NCI-H1092 treated with DMSO at 0.1 percent for 48 hours (cell line): ENCODE measurements at regions not wholly inside any gene's neighbourhood (a gene's known extent, or its start where the extent isn't known, plus 50 kb on each side); places are given as distances from the start of the nearest gene placed in this dataset.
"Not testable (repeated sequence)": the region's sequence is repeated elsewhere in the genome, so short reads cannot be mapped to it uniquely, and the experiment has no call there.

ENCODE experiments used
- DNase-seq: peaks from one replicate; lab custom pipeline; 2025; lab: John Stamatoyannopoulos, UW

DNA sequence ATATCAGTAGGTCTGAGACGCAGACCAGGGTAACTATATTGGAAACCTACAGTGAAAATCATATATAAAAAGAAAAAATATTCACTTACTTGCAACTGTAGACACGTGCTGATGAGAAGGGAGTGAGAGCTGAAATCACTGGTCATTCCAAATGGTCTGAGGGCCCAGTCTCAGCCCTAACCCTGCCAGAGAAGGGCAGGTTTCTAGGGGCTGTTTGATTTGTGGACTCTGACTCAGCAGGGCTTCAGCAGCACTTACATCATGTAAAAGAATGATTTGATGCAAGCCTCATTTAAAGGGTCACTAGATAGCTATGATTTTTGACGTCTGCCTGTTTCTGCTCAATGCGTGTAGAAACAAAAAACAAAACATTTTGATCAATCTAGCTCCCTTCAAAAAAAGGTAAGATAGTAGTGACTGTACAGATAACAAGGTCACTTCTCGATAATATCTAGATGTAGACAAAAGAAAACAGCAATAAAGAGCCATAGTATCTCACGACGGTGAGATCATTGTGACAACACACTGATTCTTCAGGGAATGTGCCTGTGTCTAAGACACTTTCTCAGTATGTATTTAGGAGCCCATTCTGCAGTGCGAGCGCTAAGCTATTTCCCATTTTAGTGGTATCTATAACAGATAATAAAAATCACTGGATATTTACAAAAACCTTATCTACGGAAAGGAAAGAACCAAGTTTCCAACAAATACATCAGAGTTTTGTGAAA is 307.2 kb downstream of the HIVEP2 start:
- no peak for DNase-seq

DNA sequence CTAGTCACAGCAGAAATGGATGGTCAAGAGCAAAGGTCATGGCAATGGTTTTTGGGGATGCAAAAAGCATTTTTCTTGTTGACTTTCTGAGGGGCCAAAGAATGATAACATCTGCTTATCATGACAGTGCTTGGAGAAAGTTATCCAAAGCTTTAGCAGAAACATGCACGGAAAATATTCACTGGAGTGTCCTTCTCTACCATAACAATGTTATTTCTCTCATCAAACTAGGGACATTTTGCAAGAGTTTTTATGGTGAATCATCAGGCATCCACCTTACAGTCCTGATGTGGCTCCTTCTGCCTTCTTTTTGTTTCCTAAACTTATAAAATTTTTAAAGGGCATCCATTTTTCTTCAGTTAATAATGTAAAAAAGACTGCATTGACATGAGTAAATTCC is 302.3 kb downstream of the HIVEP2 start:
- no peak for DNase-seq

DNA sequence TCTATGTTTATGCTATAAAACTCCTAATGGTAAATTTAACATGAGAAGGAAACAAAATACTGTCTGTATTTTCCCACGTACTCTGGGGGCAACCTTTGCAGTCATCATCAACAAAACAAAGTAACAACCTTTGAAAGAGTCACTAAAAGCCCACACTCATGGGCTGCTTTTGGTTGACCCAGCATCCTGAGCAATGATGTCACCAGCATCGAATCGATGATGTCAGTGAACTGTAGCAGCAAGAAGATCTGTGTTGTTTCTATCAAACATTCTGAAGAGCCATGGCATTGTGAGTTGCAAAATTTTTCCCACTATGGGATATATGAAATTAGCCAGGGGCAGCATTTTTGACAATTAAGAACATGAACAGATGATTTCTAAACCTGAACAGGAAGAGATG is 300.1 kb downstream of the HIVEP2 start:
- no peak for DNase-seq

DNA sequence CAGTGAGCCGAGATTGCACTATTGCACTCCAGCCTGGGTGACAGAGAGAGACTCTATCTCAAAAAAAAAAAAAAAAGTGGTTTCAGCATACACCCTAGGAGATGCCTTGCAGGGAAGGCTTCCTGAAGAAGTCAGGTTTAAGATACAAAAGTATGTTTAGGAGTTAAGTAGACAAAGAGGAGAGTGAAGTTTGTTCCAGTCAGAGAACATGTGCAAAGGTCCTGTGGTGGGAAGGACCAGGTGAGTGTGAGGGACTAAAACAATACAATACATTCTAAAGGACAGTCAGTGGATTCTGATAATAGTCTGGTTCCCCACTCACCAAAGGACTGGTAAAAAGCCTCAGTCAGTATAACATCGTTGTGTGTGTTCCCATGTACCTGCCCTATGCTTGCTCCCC is 299.3 kb downstream of the HIVEP2 start:
- DNase-seq: no peak

DNA sequence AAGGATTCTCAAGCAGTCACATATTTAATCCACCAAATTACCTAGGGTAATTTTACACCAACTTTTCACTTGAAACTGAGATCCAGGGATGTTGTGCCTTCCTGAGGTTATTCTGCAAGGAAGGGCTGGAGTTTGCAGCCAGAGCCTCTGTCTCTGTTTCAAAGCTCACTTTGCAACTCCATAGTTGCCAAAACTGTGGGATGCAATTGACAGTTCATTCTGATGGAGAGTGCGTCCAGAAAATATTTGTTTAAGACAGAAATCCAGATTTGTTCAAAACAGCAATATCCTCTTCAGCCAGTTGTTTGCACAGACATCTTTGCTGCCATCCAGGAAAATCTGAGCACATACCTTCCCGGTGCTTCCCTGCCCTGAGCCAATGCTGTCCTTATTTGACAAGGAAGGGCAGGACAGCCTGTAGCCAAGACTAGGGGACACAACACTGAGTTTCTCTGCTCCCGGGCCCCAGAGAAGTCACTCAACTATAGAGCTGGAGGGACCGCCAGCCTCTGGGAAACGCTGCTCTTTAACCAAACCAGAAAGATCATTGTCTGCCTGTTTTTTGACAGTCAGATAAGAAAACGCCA is 297.4 kb downstream of the HIVEP2 start:
- DNase-seq: no peak

DNA sequence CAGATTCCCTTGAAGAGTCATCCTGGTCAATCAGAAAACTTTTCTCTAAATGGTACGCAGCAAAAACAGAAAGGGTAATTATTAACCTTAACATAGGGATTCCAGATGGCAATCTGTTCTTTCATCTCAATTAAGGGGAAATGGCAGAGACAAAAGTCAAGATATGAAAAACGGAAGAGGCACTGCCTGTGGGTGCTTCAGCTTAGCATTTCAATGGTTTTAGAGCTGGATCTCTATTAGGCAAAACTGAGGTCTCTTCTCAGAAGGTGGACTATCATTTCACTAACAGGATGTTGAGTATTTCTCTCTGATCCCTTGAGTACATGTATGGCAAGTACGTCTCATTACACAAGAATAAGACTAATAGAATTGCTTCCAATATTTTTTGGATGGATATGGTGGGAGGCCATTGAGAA is 296.9 kb downstream of the HIVEP2 start:
- DNase-seq: no peak

DNA sequence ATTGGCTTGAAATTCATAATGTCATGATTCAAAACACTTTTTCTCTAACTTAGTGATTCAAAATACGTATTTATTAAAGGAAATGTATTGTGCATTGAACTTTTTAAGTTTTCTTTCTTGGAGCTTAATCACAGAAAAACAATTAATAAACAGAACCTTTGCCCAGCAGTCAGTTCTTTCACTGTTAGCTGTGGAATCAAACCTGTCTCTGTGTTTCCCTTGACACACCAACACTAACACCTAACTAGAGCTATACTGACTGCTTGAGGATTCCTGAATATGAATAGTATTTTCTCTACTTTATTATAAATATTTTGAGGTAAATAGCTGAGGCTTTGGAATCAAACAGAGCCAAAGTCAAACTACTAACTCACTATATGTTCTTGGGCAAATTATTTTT is 296.4 kb downstream of the HIVEP2 start:
- no peak for DNase-seq

DNA sequence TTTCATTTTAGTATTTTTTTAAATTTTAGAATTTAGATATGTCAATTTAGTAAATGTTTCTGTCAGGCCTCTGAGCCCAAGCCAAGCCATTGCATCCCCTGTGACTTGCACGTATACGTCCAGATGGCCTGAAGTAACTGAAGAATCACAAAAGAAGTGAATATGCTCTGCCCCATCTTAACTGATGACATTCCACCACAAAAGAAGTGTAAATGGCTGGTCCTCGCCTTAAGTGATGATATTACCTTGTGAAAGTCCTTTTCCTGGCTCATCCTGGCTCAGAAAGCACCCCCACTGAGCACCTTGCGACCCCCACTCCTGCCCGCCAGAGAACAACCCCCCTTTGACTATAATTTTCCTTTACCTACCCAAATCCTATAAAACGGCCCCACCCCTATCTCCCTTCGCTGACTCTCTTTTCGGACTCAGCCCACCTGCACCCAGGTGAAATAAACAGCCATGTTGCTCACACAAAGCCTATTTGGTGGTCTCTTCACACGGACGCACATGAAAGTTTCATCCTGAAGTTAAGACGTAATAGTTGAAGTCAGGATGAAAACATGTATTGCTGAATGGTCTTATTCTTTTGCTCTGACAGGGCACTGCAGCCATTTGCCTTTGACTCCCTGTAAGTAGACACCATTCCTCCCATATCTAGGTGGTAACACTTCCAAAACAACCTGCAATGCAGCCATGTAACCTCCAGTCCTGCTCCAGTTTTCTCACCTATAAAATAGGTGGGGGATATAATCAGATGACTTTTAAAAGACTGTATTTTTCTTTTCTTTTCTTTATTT is 295.3 kb downstream of the HIVEP2 start:
- not testable (repeated sequence) for DNase-seq

DNA sequence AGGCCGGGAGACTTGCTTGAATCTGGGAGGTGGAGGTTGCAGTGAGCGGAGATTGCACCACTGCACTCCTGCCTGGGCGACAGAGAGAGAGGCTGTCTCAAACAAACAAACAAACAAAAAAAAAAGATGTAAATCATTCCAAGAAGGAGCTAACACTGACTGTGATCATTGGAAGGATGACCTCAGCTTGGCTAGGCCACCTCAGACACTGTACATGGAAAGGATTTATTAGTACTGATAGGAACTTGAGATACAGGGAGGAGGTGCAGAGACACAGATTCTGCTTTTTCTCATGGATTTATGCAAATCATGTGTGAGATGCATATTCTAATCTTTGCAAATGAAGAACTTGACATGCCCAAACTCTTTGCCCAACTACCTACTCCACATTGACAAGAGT is 293.6 kb downstream of the HIVEP2 start:
- no peak for DNase-seq

DNA sequence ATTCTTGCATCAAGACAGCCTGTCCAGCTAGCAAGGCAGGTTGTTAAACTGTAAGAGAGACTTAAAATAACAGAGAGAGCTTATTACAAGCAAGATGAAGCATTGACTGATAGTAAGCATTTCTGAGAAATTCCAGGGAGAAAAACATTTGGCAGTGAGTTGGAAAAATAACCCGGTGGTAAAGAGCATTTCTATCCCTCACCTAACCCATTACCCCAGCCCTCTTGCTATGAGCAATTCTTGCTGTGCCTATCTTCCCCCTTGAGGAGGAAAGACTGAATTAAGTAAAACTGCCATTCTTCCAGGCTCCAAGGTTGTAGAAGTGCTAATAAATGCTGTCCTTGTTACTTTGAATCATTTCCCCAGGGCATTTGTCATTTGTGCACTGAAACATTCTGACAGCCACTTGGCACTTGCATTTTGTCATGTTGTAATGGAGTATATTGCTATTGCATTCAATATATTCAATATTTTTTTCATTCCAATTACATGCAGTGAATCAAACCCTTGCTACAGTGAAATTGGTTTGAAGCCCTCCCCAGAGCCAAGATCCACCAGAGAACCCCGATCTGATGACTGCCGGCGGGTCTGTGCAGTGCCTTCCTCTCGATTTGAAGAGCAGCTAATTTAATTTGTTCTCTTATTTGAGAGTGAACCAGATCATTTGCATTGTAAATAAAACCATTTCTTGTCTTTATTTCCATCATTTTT is 291.1 kb downstream of the HIVEP2 start:
- DNase-seq: no peak

DNA sequence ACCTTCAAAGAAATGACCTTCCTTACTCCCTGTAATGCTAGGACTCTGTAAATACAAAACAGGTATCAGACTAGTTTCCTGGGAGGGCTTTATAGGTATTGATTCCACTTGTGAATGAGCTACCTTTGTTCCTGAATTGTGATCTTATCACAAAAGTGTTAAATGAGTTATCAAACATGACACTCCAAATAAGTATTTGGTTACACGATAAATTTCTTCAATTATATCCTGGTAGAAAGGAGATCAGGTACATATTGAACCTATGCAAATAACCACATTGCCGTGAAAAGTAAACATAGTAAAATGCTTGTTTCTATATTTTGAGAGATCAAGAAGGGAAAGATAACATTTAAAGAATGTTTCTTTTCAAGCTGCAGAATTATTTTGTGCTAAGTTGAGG is 285.3 kb downstream of the HIVEP2 start:
- no peak for DNase-seq

DNA sequence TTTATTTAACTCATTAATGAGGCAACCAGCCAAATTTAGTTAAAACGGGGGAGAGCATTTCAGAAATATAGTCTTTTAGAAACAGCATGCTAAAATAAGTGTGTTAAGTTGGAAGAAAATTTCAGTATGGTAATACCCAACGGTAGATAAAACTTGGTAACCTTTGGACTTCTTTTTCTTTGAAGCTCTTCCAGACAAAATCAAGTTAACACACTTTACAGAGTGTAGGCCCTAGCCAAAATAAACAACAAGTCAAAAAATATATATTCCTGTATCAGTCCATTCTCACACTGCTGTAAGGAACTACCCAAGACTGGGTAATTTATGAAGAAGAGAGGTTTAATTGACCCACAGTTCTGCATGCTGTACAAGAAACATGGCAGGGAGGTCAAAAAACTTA is 279.6 kb downstream of the HIVEP2 start:
- no peak for DNase-seq

DNA sequence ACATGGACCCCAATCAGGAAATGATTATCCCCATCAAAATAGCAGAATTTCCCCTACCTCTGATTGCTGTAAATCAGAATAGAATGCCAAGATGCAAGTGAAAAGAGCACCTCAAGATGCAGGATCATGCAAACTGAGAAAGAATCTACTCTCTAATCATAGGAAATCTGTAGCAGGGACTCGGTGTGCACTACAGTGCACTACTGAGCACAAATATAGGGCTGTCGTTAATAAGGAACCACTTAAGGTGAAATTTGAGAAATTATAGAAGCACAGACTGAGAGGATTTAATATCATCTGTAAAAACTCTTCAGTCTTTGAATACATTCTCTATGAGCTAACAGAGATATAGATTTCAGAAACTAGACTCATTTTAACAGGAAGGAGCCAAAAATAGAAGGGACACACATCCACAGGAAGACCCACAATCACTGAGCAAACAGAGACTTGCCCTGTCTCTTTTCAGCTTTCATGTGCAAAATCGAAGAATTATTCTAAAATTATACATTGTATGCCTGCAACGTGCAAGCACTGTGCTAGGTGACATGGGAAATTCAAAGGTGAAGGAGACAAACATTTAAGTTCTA is 278.3 kb downstream of the HIVEP2 start:
- no peak for DNase-seq

DNA sequence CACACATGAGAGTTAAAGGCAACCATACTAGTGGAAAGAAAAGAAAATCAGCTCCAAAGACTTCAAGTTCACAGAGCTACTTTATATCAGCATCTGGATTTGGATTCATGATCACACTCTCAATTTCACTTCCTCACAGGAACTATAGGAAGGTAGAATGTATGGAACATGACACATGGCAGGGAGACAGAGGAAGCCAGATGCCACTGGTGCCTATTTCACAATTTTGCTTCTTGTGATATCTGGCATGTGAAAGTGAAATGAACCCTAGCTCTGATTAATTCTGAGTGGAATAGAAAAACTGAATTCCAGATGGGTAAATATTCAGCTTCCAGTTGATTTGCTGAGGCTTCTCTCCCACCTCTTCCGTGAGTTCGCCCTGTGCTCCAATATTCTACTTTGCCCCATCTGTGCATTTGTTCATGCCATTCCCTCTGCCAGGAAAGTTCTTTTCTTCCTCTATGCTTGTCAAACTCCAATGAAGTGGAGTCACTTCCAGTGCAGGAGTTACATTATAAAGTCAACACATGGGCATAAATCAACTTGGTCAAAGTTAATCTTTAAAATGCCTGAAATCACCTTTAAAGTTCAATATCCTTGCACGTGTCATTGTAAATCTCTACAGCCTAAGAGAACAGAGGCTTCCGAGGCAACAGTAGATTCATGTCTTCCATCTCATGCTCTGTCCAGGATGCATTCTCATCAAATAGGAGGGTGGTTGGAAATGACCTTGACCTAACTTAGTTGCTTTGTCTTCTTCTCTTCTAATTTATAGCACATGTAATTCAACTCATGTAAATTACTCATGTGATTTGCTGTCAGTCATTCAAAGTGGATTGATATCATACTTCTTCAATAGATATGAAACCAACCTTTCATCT is 275.3 kb downstream of the HIVEP2 start:
- no peak for DNase-seq

DNA sequence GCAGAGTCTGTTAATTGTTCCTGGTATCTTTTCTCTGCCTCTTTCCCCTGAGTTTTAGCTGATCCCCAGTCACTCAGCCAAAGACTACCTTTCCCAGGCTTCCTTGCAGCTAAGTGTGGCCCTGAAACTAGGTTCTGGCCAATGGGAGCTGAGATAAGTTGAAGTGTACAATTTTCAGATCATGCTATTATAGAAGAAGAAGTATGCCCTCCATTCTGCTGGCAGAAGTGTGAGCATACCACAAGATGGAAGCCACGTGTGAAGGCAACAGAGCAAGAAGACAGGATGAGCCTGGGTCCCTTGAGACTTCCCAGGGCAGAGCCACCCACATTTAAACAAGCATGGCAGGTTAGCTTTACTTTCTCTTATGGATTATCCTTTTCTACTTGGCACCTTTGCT is 273.2 kb downstream of the HIVEP2 start:
- no peak for DNase-seq

DNA sequence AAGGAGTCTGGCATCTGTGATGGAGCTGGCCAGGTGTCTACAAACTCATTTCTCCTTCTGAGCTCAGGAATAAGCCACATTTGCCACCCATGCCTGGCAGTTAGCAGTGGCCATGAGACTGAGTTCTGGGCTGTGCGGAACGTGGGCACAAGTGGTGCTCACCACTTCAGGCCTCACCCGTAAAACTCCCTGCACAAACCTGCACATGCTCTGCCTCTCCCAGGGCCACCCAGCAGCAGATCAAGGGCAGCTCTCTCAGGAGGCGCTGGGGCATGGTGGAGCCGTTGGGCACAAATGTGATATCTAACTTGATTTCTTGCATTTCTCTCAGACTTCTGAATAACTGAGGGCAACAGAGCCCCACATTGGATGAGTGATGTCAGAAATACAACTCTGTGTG is 269.5 kb downstream of the HIVEP2 start:
- DNase-seq: no peak

DNA sequence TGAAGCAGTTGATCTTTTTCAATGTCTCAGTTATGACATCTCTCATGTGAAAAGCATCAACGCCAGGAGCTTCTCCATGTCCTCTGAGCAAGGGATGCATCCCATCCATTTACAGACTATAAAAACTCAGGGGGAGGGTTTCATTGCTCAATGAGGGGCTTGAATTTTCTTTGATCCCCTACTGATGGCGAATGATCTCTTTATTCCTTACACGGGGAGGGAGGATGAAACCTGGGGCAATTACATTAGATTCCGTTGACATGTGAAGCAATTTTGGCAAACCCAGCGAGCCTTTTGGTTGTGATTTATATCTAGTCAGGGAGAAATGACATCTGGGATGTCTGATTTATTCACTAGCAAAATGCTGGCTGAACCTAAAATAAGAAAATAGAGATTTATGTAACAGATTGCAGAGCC is 268.9 kb downstream of the HIVEP2 start:
- no peak for DNase-seq

DNA sequence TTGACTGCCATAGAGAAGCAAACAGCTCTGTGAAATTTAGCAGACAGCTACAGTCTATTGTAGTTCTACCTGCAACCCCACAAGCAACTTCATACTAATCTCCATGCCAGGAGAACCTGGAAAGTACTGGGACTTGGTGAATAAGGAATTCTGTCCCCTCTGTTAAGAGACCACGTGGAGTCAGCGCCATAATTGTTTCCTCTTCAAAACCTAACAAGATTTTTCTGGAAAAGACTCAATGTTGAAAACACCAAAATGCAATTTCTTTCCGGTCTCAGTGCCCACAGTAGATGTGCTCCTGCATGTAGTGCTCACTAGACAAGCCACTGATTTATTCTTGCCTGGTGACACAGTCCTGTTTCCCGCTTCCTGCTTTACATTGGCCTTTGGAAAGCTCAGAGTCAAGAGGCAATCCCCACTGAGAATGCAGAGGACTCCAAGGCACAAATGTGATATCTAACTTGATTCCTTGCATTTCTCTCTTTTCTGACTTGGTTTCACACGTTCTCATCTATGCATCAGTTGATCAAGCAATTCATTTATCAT is 268.3 kb downstream of the HIVEP2 start:
- no peak for DNase-seq

DNA sequence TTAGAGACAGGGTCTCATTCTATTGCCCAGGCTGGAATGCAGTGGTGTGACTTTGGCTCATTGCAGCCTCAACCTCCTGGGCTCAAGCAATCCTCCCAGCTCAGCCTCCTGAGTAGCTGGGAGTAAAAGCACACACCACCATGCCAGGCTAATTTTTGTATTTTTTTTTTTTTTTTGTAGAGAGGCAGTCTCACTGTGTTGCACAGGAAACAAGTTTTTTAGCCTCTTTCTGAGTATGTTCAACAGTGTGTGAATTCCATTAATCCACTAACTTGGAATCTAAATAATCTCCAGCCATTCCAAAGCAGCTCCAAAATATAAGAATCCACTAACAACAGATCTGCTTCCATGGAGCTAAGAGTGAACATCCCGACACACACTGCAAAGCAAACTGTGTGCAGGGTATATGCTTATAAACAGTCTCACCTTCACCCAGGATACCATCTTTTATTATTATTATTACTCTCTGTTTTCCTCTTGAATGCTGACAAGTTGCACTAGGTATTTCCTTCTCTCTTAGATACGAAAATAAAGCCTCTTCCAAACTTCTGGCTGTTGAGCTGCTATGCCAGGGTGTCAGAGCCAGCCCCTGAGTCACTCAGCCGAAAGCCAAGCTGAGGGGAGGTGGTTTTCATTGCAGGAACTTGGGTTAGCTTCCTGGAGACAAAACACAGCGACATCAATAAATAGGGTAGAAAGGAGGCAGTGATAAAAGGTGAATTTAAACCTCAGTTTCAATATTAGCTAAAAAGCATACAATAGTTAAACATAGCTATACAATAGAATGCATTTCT is 264.9 kb downstream of the HIVEP2 start:
- DNase-seq: no peak

DNA sequence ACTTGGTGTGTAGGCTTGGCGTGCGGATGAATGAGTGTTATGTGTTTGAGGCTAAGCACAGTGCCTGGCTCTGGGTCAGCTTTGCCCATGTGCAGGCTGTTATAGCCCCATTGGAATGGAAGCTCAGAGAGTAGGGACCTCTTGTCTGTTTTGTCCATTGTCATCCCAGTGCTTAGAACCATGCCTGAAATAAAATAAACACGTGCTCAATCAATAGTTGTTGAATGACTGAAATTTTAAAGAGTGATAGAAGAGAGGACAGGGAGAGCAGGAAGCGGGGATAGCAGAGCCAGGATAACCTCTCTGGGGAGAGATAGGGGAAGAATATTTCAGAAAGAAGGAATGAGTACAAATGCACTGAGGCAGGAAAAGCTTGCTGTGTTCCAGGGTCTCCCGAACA is 263.9 kb downstream of the HIVEP2 start:
- no peak for DNase-seq
